PC-9 (cell line): ENCODE measurements at regions not wholly inside any gene's neighbourhood (a gene's known extent, or its start where the extent isn't known, plus 50 kb on each side); places are given as distances from the start of the nearest gene placed in this dataset.

Source experiments
- CTCF ChIP-seq: fragments of 200-600 bp; sonication (generic); conservative IDR thresholded peaks from 2 replicates; pipeline ENCODE4 v1.6.1; 2017; ENCODE audit warnings: mixed run types, antibody characterized with exemption, mild to moderate bottlenecking, moderate library complexity
- EZH2 ChIP-seq: fragments of 200-600 bp; sonication (generic); IDR thresholded peaks from 2 replicates; pipeline ENCODE4 v1.8.0; 2017; ENCODE audit warnings: antibody characterized with exemption, low read depth

- TF ChIP-seq CTCF (no peak), EZH2 (no peak)
Measured at GRCh38 chr5:72624641-72625236, 117.5 kb upstream of the ZNF366 start.
